Kidney glomerular epithelial cell (primary cell): ENCODE measurements at regions not wholly inside any gene's neighbourhood (a gene's known extent, or its start where the extent isn't known, plus 50 kb on each side); places are given as distances from the start of the nearest gene placed in this dataset.
"Not testable (repeated sequence)": the region's sequence is repeated elsewhere in the genome, so short reads cannot be mapped to it uniquely, and the experiment has no call there.

Experiments
- DNase-seq: peaks from one replicate; lab custom pipeline; 2025; lab: John Stamatoyannopoulos, UW

- DNase-seq = no peak
Observed at GRCh38 chr2:117519721-117520120, 294.8 kb upstream of the DDX18 start.

DNA sequence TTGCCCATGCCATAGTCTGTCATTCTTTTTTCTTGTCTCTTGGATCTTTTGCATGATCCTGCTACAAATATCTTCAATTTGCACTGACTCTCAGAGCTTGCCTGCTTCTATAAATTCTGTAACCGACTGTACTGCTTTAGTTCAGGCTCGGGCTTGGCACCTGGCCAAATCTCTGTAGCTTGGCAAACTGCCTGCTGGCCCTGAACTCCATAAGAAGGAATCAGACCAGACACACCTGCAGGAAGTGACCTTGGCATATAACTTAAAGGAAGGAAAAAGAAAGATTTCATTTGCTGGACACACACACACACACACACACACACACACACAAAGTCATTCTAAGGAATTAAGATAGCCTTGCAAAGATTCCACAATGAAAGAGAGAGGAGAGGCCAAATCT lies 291.2 kb upstream of the DDX18 start:
- no peak for DNase-seq

GRCh38 chr2:117523711-117524238 lies 290.7 kb upstream of the DDX18 start:
- DNase-seq = no peak

- no peak for DNase-seq
Observed at GRCh38 chr2:117536139-117536538, 278.4 kb upstream of the DDX18 start.

GRCh38 chr2:117537032-117537431 lies 277.5 kb upstream of the DDX18 start:
- no peak for DNase-seq

DNA sequence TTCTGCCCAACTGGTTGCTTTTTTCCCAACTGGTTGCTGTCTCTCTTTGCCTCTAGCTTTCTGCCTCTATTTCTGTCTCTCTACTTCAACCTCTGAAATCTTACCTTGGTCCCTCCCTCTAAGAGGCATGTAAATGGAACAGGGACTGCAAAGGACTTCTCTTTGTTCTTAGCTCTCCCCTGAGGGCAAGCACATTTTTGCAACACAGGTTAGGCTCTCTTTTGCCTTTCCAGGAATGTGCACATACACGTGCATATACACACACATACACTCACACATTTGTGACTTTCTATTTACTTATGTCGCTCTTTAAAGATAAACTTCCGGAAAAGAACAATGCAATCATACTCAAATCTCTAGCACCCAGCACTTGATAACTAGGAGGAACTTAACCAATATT lies 262.6 kb upstream of the DDX18 start:
- DNase-seq = no peak

DNA sequence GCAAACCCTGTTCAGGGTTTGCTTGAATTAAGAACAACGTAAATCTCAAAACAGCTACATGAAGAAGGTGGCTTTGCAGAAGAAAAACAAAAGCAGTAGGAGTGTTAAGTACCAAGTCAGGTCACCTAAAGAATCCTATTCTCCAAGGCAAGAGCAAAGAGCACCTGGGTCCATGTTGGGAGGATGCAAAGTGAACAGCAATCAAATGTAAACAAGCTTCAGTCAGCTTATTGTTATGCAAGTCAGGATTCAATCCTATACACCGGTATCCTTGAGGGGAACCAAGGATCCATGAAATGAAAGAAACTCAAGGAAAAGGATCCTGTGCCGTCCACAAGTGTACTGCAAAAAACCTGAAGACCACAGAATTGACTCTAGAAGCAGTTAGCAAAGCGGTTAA lies 261.0 kb upstream of the DDX18 start:
- no peak for DNase-seq

GRCh38 chr2:117555965-117556364 lies 258.5 kb upstream of the DDX18 start:
- DNase-seq = no peak

DNA sequence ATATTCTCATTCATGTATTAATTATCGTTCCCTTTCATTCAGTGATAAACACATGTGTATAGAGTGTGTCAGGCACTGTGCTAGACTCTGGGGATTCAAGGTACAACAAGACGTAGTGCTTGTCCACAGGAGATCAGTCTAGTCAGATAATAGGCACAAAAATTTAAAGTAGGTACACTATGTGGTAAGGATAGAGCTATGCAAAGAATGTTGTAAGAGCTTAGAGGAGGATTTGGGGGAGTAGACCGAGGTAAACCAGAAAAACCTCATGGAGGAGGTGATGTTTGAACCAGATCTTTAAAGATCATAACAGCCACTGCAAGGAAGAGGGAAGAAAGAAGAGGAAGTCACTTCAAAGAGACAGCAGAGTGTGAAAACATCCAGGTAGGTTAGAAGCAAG lies 256.9 kb upstream of the DDX18 start:
- DNase-seq = peak; percentile 3

- DNase-seq = no peak
Observed at GRCh38 chr2:117562654-117563053, 251.8 kb upstream of the DDX18 start.

DNA sequence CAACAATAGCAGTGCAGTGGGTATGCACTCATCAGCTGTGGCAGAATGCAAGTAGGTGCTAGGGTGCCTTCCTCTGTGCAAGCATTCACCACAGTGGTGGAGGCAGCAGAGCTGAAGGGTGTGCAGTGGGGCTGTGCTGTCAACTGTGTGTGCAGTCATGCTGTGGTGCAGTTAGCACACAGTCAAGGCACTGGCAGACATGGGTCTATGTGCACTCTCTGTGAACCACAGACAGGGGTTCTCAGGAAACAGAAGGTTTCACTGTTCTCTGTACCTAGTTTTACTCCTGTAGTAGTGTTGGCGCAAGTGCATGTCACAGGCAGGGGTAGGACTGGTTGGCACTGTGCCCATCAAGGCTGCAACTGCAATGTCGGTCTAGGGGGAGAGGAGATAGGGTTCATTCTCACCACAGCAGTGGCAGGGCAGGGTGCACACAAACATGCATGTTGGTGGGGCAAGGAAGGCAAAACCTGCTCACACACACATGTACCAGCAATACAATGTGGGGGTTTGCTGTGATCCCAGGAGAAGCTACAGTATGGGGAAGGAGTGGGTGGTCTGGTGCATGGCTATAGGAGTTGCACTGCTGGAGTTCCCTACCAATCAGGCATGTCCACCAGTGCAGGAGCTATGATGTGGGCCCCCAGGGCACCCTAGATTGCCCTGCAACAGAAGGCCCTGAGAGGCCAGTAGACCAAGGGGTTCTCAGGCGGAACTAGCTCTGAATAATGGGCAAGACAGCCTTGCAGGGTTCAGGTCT lies 242.7 kb upstream of the DDX18 start:
- no peak for DNase-seq

GRCh38 chr2:117587310-117587709 lies 227.2 kb upstream of the DDX18 start:
- DNase-seq = no peak

DNA sequence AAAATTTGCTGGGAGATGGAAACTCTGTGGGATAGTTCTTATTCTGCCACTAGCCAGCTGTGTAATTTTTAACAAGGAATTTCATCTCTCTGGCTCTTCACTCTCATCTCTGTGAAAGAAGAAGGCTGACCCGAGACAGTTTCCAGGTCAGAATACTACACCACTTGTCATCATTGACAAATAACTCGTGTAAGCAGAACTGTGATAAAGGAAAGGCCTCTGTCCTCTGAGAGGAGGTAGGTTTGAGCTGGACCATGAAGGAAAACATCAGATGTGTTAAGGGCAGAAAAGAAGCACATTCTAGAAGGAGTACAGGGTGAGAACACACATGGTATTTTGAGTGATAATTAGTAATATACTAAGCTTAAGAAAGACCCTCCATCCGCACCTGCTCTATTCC lies 211.4 kb upstream of the DDX18 start:
- DNase-seq = no peak

DNA sequence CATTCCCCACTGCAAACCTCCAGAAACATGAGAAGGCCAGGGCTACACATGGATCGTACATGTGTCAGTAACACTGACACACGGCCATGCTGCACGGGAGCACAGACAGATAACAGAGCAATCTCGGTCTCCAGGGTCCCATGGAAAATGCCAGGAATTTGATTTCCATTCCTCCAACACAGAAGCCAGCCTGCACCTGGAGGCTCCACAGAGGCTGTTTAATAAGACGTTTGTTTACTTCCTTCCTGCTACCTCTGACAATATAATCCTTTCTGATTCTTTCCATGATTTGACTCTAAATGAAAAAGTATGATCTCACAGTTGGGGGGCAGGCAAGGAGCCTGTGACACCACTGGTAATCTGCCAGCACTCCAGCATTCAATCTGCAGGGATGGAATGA lies 210.9 kb upstream of the DDX18 start:
- no peak for DNase-seq

- DNase-seq = no peak
Observed at GRCh38 chr2:117607202-117607601, 207.3 kb upstream of the DDX18 start.

- DNase-seq = no peak
Observed at GRCh38 chr2:117613101-117613500, 201.4 kb upstream of the DDX18 start.

- DNase-seq = no peak
Observed at GRCh38 chr2:117614296-117614695, 200.2 kb upstream of the DDX18 start.

DNA sequence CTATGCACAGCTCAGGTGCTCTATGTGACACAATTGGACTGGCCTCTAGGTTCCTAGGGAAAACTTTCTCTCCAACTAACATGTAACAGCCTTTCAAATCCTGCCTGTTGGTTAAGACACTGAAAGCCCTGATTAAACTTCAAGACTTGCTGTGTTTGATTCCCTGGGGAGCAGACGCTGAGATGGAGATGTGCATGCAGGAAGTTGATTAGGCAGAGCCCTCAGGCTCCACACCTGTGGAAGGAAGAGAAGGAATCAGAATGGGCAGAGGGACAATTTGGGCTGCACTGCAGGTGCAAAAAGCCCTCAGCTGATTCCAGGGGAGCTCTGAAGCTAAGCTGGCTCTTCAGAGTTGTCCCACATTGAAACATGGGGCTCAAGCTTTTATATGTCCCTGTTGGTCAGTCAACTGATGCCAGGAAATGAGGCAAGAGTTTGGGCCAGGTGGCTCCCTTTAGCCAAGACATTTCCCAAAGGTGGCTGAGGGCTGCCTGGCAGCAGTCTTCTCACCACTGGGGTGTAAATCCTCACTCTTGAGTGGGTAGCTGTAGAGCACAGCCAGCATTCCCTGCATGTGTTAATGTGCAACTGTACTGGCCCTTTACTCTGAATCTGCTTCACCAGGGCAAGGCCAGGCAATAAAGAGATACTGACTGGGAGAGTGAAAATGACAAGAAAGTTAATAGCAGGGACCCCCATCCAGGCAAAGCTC lies 199.5 kb upstream of the DDX18 start:
- DNase-seq = no peak

DNA sequence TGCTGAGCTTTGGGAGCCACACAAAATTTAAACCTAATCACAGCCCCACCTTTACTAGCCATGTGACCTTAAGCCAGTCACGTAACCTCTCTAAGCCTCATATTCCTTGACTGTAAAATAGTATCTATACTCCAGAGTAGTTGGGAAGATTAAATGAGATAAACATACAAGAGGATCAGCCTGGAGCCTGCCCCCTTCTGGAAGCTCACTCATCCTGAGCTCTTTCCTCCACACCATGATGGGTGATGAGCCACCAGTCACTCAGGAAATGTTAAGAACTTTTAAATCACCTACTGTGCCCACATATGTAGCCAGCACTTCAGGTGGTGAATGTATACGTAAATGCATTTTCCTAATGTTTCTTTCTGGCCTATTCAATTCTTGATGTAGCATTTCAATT lies 195.9 kb upstream of the DDX18 start:
- DNase-seq = no peak

- DNase-seq = no peak
Observed at GRCh38 chr2:117621326-117621725, 193.2 kb upstream of the DDX18 start.

DNA sequence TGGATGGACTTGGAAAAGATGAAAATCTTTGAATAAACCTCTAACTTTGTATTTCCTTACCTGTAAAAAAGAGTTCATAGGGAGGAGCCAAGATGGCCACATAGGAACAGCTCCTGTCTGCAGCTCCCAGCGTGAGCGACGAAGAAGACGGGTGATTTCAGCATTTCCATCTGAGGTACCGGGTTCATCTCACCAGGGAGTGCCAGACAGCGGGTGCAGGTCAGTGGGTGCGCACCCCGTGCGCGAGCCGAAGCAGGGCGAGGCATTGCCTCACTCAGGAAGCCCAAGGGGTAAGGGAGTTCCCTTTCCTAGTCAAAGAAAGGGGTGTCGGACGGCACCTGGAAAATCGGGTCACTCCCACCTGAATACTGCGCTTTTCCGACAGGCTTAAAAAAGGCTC lies 191.3 kb upstream of the DDX18 start:
- not testable (repeated sequence) for DNase-seq

GRCh38 chr2:117631152-117631945 lies 183.1 kb upstream of the DDX18 start:
- DNase-seq = no peak

GRCh38 chr2:117635481-117635880 lies 179.0 kb upstream of the DDX18 start:
- DNase-seq = no peak
